Tibial nerve (tissue), 4 donors: ENCODE measurements at regions not wholly inside any gene's neighbourhood (a gene's known extent, or its start where the extent isn't known, plus 50 kb on each side); places are given as distances from the start of the nearest gene placed in this dataset.

Experiments
- CTCF ChIP-seq, 5 experiments: fragments of 200-600 bp in 3 of 5; fragments of 450-650 bp in 2 of 5; sonication (generic) in 3 of 5; IDR thresholded peaks; one replicate each; pipeline ENCODE4 v1.5.1; 2016 to 2019; ENCODE audit warnings: antibody characterized with exemption in 5 of 5, mild to moderate bottlenecking in 3 of 5, moderate library complexity in 2 of 5
- EP300 ChIP-seq, 2 donors: sonication (generic); formaldehyde crosslinking; IDR thresholded peaks; one replicate each; pipeline ENCODE4 v1.6.1; 2017; ENCODE audit warnings: antibody characterized with exemption in 2 of 2, mild to moderate bottlenecking in 1 of 2
- POLR2A ChIP-seq, 2 donors: fragments of 450-650 bp; IDR thresholded peaks; one replicate each; pipeline ENCODE4 v1.6.1; 2017; ENCODE audit warnings: antibody characterized with exemption in 2 of 2, mild to moderate bottlenecking in 2 of 2, moderate library complexity in 2 of 2

GRCh38 chr2:22276696-22277095 lies 1108.3 kb upstream of the KLHL29 start:
- TF ChIP-seq CTCF (IDR thresholded peaks at IDR 0.05) (no peak), POLR2A (IDR thresholded peaks at IDR 0.05) (no peak), EP300 (IDR thresholded peaks at IDR 0.05) (no peak)
